ENCODE measurements at regions not wholly inside any gene's neighbourhood (a gene's known extent, or its start where the extent isn't known, plus 50 kb on each side); places are given as distances from the start of the nearest gene placed in this dataset.
"Not testable (repeated sequence)": the region's sequence is repeated elsewhere in the genome, so short reads cannot be mapped to it uniquely, and the experiment has no call there.

DNA sequence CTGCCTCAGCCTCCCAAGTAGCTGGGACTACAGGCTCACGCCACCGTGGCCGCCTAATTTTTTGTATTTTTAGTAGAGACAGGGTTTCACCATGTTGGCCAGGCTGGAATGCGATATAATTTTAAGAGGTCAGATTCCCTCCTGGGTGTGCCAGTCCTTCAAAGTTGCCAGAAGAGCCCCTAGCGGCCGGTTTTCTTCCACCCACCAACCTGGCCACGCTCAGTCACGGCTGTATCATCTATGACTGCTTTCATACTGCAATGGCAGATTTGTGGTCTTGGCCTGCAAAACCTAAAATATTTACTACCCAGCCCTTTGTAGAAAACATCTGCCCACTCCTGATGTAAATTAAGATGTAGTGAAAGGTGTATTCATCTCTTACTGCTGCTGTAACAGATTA, 117.5 kb upstream of the BASP1 start:
- DNase-seq (ENCODE audit: extremely low read depth, low read depth), result no peak
- TF ChIP-seq, protein P1, sequence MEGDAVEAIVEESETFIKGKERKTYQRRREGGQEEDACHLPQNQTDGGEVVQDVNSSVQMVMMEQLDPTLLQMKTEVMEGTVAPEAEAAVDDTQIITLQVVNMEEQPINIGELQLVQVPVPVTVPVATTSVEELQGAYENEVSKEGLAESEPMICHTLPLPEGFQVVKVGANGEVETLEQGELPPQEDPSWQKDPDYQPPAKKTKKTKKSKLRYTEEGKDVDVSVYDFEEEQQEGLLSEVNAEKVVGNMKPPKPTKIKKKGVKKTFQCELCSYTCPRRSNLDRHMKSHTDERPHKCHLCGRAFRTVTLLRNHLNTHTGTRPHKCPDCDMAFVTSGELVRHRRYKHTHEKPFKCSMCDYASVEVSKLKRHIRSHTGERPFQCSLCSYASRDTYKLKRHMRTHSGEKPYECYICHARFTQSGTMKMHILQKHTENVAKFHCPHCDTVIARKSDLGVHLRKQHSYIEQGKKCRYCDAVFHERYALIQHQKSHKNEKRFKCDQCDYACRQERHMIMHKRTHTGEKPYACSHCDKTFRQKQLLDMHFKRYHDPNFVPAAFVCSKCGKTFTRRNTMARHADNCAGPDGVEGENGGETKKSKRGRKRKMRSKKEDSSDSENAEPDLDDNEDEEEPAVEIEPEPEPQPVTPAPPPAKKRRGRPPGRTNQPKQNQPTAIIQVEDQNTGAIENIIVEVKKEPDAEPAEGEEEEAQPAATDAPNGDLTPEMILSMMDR (IDR thresholded peaks at IDR 0.05; ENCODE audit: low read depth, low read length), result no peak

DNA sequence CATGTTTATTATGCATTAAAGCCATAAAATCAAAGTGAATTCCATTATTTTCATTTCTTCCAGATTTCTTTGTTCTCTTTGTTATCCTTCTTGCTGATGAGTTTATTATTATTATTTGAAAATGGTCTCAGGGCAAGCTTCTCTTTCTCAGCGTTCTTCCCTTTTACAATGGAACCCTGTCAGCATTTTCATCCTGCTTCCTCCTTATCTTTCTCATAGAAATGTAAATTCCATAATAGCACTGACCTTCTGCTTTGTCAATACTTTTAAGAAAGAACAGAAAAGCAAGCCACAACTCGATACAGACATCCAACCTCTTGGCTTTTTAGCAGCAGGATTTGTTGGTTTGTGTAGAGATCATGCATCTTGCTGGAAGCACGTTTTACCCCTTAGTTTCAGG, 114.0 kb upstream of the BASP1 start:
- DNase-seq (ENCODE audit: extremely low read depth, low read depth), result no peak
- TF ChIP-seq, protein P1 (IDR thresholded peaks at IDR 0.05; ENCODE audit: low read depth, low read length), result no peak

DNA sequence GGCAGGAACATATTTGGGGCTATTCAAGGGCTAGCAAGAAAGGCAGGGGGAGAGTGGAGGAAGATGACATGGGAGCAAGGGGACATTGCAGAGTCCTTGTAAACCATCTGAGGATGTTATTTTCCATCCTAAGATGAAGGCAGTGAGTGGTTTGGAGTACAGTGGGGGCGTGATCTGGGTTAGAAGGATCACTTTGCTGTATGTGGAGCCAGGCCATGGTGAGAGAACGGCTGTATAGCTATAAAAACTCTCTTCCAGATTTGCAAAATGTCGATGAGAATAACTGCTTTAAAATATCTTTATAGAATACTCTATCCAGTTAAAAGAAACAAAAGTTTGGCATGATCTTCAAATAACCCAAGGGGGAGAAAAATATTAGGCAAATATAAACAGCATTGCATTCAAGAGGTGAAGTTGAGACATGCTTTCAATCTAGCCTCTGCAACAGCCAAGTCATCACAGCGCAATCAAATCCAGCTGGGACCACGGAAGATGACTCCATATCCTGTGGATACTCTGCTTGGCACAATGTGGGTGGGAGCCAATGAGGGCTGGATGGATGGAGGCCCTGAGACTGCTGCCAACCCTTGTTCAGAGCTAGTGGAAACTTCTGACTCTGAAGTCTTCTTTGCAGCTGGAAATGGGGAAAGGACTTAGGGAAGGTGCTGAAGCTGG, 111.5 kb upstream of the BASP1 start:
- TF ChIP-seq, protein P1 (IDR thresholded peaks at IDR 0.05; ENCODE audit: low read depth, low read length), result no peak
- peak; percentile 81 for DNase-seq (ENCODE audit: extremely low read depth, low read depth)

DNA sequence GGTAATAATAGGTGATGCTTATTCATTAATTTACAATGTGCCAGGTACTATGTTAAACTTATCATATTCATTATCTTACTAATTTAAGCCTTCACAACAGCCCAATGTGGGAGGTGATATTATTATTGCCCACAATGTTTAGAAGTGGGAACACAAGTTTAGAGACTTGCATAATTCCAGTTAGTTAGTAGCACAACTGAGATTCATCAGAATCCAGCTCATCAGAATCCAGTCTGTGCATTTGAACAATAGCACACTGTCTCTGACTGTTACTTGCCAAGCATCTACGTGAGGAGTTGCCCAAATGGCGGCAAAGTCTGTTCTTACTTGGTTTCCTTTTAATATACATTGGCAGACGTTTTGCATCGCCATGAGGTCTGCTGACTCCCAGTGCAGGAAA, 110.9 kb upstream of the BASP1 start:
- no peak for DNase-seq (ENCODE audit: extremely low read depth, low read depth)
- TF ChIP-seq, protein P1 (IDR thresholded peaks at IDR 0.05; ENCODE audit: low read depth, low read length), result no peak

DNA sequence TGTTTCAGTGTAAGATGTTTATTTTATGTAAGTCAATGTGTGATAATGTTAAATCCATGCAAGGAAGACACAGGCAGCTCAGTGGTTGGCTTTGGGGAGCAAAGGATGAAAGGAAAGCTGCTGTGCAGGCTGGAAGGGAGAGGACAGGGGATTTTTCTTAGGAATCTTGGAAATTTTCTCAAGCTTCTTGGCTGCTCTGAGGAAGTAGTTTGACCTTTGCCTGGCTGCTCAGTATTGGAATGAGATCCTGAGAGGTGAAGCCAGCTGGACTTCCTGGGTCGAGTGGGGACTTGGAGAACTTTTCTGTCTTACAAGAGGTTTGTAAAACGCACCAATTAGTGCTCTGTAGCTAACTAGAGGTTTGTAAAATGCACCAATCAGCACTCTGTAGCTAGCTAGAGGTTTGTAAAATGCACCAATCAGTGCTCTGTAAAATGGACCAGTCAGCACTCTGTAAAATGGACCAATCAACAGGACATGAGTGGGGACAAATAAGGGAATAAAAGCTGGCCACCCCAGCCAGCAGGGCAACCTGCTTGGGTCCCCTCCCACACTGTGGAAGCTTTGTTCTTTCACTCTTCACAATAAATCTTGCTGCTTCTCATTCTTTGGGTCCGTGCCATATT, 105.2 kb upstream of the BASP1 start:
- DNase-seq (ENCODE audit: extremely low read depth, low read depth), result not testable (repeated sequence)

DNA sequence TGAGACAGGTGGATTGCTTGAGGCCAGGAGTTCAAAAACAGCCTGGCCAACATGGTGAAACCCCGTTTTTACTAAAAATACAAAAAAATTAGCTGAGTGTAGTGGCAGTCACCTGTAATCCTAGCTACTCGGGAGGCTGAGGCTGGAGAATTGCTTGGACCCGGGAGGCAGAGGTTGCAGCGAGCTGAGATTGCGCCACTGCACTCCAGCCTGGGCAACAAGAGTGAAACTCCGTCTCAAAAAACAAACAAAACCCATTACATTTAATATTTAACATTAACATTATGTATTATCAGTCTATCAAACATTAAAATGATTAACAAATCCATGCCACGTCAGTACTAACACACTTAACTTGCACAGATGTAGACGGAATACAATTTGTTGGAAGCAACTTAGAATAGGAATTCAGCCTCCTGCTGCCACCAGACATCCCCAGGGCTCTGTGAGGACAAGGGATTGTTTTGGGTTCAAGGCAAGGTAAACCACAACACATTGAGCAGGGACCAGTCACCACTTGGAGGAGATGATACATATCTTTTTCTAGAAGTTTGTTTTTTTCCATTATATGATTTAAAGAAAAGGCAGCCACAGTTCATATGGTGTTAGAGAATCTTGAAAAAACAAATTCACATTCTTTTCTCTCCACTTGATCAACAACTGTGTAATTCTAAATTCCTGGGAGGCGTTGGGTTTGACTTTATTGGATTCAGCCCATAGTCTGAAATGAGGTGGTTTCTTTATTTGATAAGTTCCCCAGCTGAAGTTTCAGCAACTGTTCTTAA, 104.1 kb upstream of the BASP1 start:
- TF ChIP-seq, protein P1 (IDR thresholded peaks at IDR 0.05; ENCODE audit: low read depth, low read length), result no peak
- DNase-seq (ENCODE audit: extremely low read depth, low read depth), result peak; percentile 66

DNA sequence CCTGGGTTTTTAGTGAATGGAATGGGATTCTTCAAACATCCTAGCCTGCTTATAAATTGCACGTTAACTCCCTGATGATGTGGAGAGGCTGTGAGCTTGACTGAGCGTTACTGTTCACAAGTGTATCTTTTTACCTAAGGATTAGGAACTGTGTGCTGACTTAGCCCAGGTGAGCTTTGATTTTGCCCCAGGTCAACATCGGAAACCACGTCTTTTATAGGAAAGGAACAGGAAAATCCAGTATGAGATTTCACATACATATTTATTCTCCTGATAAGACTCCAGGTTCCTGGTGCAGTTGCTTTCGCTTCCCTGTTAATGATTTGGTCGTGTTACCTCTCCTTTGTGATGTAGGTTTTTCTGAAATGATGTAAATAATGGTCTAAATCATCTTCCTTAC, 103.2 kb upstream of the BASP1 start:
- TF ChIP-seq, protein P1 (IDR thresholded peaks at IDR 0.05; ENCODE audit: low read depth, low read length), result no peak
- DNase-seq (ENCODE audit: extremely low read depth, low read depth), result no peak

Data from AG09319 (cell line).